ENCODE measurements at regions not wholly inside any gene's neighbourhood (a gene's known extent, or its start where the extent isn't known, plus 50 kb on each side); places are given as distances from the start of the nearest gene placed in this dataset.

GRCh38 chr10:83617692-83618545, 521.4 kb upstream of the GHITM start:
- H3K4me2 ChIP-seq (ENCODE audit: low read depth, low read length, poor library complexity, severe bottlenecking): no peak overlapping the region
- no peaks in the 10 kb centered on the region for H3K36me3 ChIP-seq (ENCODE audit: insufficient read depth, low read length)
- H3K4me1 ChIP-seq (ENCODE audit: low read length): no peaks in the 10 kb centered on the region
- H3K27me3 ChIP-seq (ENCODE audit: low read length): no peaks in the 10 kb centered on the region
- H2AFZ ChIP-seq (ENCODE audit: low read length): no peak overlapping the region
- no peaks in the 10 kb centered on the region for H3K9me3 ChIP-seq (ENCODE audit: low read length)
- DNase-seq: no peak
- H3K27ac ChIP-seq (ENCODE audit: low read length): no peak overlapping the region
- no peaks in the 10 kb centered on the region for H3K79me2 ChIP-seq (ENCODE audit: low read length)
- H3K9ac ChIP-seq (ENCODE audit: low read length): no peak overlapping the region
- H4K20me1 ChIP-seq (ENCODE audit: insufficient read depth, low read depth, low read length): no peaks in the 10 kb centered on the region
- H3K9me2 ChIP-seq (replicated peaks; ENCODE audit: insufficient read depth, low read length): no peaks in the 10 kb centered on the region
- H3K4me3 ChIP-seq (ENCODE audit: low read length): no peak overlapping the region

- Histone ChIP-seq H3K27me3 (ENCODE audit: low read length) (no peaks in the 10 kb centered on the region), H2AFZ (ENCODE audit: low read length) (no peak overlapping the region), H3K9ac (ENCODE audit: low read length) (no peak overlapping the region), H3K9me2 (replicated peaks; ENCODE audit: insufficient read depth, low read length) (no peaks in the 10 kb centered on the region), H3K79me2 (ENCODE audit: low read length) (no peaks in the 10 kb centered on the region), H3K4me3 (ENCODE audit: low read length) (no peak overlapping the region), H3K4me2 (ENCODE audit: low read depth, low read length, poor library complexity, severe bottlenecking) (no peak overlapping the region), H3K27ac (ENCODE audit: low read length) (no peak overlapping the region), H3K9me3 (ENCODE audit: low read length) (no peaks in the 10 kb centered on the region), H4K20me1 (ENCODE audit: insufficient read depth, low read depth, low read length) (no peaks in the 10 kb centered on the region), H3K4me1 (ENCODE audit: low read length) (no peaks in the 10 kb centered on the region), H3K36me3 (ENCODE audit: insufficient read depth, low read length) (no peaks in the 10 kb centered on the region)
- no peak for DNase-seq
These were observed 513.4 kb upstream of the GHITM start for GRCh38 chr10:83625831-83626360.

DNA sequence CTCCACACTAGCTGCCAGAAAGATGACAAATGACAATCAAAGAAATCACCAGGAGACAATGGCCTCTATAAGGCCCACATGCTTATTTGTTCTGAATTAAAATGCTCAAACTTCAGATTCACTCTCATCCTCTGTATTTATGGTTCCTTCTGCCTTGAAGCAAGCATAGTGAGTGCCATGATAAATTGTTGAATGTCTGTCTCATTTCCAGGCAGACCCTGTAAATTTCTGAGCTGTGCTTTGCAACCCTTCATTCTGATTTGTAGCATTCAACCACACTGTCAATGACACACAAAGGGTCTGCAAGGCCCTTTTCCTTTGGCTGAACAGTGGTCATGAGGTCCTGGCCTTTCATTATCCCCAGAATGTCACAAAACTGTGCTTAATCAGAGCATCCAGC, 506.6 kb upstream of the GHITM start:
- no peaks in the 10 kb centered on the region for H3K4me1 ChIP-seq (ENCODE audit: low read length)
- H3K4me3 ChIP-seq (ENCODE audit: low read length): no peak overlapping the region
- H4K20me1 ChIP-seq (ENCODE audit: insufficient read depth, low read depth, low read length): no peaks in the 10 kb centered on the region
- no peak overlapping the region for H2AFZ ChIP-seq (ENCODE audit: low read length)
- no peak overlapping the region for H3K4me2 ChIP-seq (ENCODE audit: low read depth, low read length, poor library complexity, severe bottlenecking)
- no peak overlapping the region for H3K9ac ChIP-seq (ENCODE audit: low read length)
- no peak for DNase-seq
- no peaks in the 10 kb centered on the region for H3K9me3 ChIP-seq (ENCODE audit: low read length)
- H3K9me2 ChIP-seq (replicated peaks; ENCODE audit: insufficient read depth, low read length): no peaks in the 10 kb centered on the region
- no peaks in the 10 kb centered on the region for H3K27me3 ChIP-seq (ENCODE audit: low read length)
- H3K79me2 ChIP-seq (ENCODE audit: low read length): no peaks in the 10 kb centered on the region
- H3K27ac ChIP-seq (ENCODE audit: low read length): no peak overlapping the region
- H3K36me3 ChIP-seq (ENCODE audit: insufficient read depth, low read length): no peaks in the 10 kb centered on the region

GRCh38 chr10:83633547-83633946, 505.8 kb upstream of the GHITM start:
- Histone ChIP-seq H3K4me2 (ENCODE audit: low read depth, low read length, poor library complexity, severe bottlenecking) (no peak overlapping the region), H3K9me2 (replicated peaks; ENCODE audit: insufficient read depth, low read length) (no peaks in the 10 kb centered on the region), H3K27ac (ENCODE audit: low read length) (no peak overlapping the region), H3K9me3 (ENCODE audit: low read length) (no peaks in the 10 kb centered on the region), H3K4me1 (ENCODE audit: low read length) (no peaks in the 10 kb centered on the region), H3K4me3 (ENCODE audit: low read length) (no peak overlapping the region), H3K27me3 (ENCODE audit: low read length) (no peaks in the 10 kb centered on the region), H3K9ac (ENCODE audit: low read length) (no peak overlapping the region), H3K36me3 (ENCODE audit: insufficient read depth, low read length) (no peaks in the 10 kb centered on the region), H2AFZ (ENCODE audit: low read length) (no peak overlapping the region), H4K20me1 (ENCODE audit: insufficient read depth, low read depth, low read length) (no peaks in the 10 kb centered on the region), H3K79me2 (ENCODE audit: low read length) (no peaks in the 10 kb centered on the region)
- DNase-seq: no peak

GRCh38 chr10:83636826-83637225, 502.5 kb upstream of the GHITM start:
- Histone ChIP-seq H3K9me3 (ENCODE audit: low read length) (no peaks in the 10 kb centered on the region), H2AFZ (ENCODE audit: low read length) (no peak overlapping the region), H3K4me2 (ENCODE audit: low read depth, low read length, poor library complexity, severe bottlenecking) (no peak overlapping the region), H3K9me2 (replicated peaks; ENCODE audit: insufficient read depth, low read length) (no peaks in the 10 kb centered on the region), H3K79me2 (ENCODE audit: low read length) (no peaks in the 10 kb centered on the region), H3K27me3 (ENCODE audit: low read length) (no peaks in the 10 kb centered on the region), H3K27ac (ENCODE audit: low read length) (no peak overlapping the region), H3K36me3 (ENCODE audit: insufficient read depth, low read length) (no peaks in the 10 kb centered on the region), H4K20me1 (ENCODE audit: insufficient read depth, low read depth, low read length) (no peaks in the 10 kb centered on the region), H3K9ac (ENCODE audit: low read length) (no peak overlapping the region), H3K4me1 (ENCODE audit: low read length) (no peaks in the 10 kb centered on the region), H3K4me3 (ENCODE audit: low read length) (no peak overlapping the region)
- DNase-seq: no peak

- Histone ChIP-seq H3K36me3 (ENCODE audit: insufficient read depth, low read length) (no peaks in the 10 kb centered on the region), H4K20me1 (ENCODE audit: insufficient read depth, low read depth, low read length) (no peaks in the 10 kb centered on the region), H3K4me2 (ENCODE audit: low read depth, low read length, poor library complexity, severe bottlenecking) (no peak overlapping the region), H3K27ac (ENCODE audit: low read length) (no peak overlapping the region), H3K4me1 (ENCODE audit: low read length) (no peaks in the 10 kb centered on the region), H3K27me3 (ENCODE audit: low read length) (no peaks in the 10 kb centered on the region), H3K9me2 (replicated peaks; ENCODE audit: insufficient read depth, low read length) (no peaks in the 10 kb centered on the region), H2AFZ (ENCODE audit: low read length) (no peak overlapping the region), H3K4me3 (ENCODE audit: low read length) (no peak overlapping the region), H3K9me3 (ENCODE audit: low read length) (no peaks in the 10 kb centered on the region), H3K79me2 (ENCODE audit: low read length) (no peaks in the 10 kb centered on the region), H3K9ac (ENCODE audit: low read length) (no peak overlapping the region)
- DNase-seq: no peak
These were observed 491.8 kb upstream of the GHITM start for GRCh38 chr10:83647526-83647925.

- Histone ChIP-seq H3K27me3 (ENCODE audit: low read length) (no peaks in the 10 kb centered on the region), H4K20me1 (ENCODE audit: insufficient read depth, low read depth, low read length) (no peaks in the 10 kb centered on the region), H3K9me2 (replicated peaks; ENCODE audit: insufficient read depth, low read length) (no peaks in the 10 kb centered on the region), H3K4me1 (ENCODE audit: low read length) (no peaks in the 10 kb centered on the region), H3K4me3 (ENCODE audit: low read length) (no peak overlapping the region), H2AFZ (ENCODE audit: low read length) (no peak overlapping the region), H3K9ac (ENCODE audit: low read length) (no peak overlapping the region), H3K4me2 (ENCODE audit: low read depth, low read length, poor library complexity, severe bottlenecking) (no peak overlapping the region), H3K36me3 (ENCODE audit: insufficient read depth, low read length) (no peaks in the 10 kb centered on the region), H3K9me3 (ENCODE audit: low read length) (no peaks in the 10 kb centered on the region), H3K27ac (ENCODE audit: low read length) (no peak overlapping the region), H3K79me2 (ENCODE audit: low read length) (no peaks in the 10 kb centered on the region)
- DNase-seq: no peak
These were observed 491.1 kb upstream of the GHITM start for GRCh38 chr10:83648201-83648600.

- no peaks in the 10 kb centered on the region for H3K27me3 ChIP-seq (ENCODE audit: low read length)
- no peaks in the 10 kb centered on the region for H3K79me2 ChIP-seq (ENCODE audit: low read length)
- no peak overlapping the region for H3K4me2 ChIP-seq (ENCODE audit: low read depth, low read length, poor library complexity, severe bottlenecking)
- no peak for DNase-seq
- H3K9me2 ChIP-seq (replicated peaks; ENCODE audit: insufficient read depth, low read length): no peaks in the 10 kb centered on the region
- no peak overlapping the region for H3K4me3 ChIP-seq (ENCODE audit: low read length)
- H3K9me3 ChIP-seq (ENCODE audit: low read length): no peaks in the 10 kb centered on the region
- H3K9ac ChIP-seq (ENCODE audit: low read length): no peak overlapping the region
- no peaks in the 10 kb centered on the region for H4K20me1 ChIP-seq (ENCODE audit: insufficient read depth, low read depth, low read length)
- H3K27ac ChIP-seq (ENCODE audit: low read length): no peak overlapping the region
- H2AFZ ChIP-seq (ENCODE audit: low read length): no peak overlapping the region
- no peaks in the 10 kb centered on the region for H3K4me1 ChIP-seq (ENCODE audit: low read length)
- no peaks in the 10 kb centered on the region for H3K36me3 ChIP-seq (ENCODE audit: insufficient read depth, low read length)
These were observed 489.8 kb upstream of the GHITM start for GRCh38 chr10:83649471-83649870.
